Pancreas (tissue), 10 donors: ENCODE measurements at regions not wholly inside any gene's neighbourhood (a gene's known extent, or its start where the extent isn't known, plus 50 kb on each side); places are given as distances from the start of the nearest gene placed in this dataset.

Experiments used
- ATAC-seq, 4 donors: fragments of 200-7000 bp; cut with Tn5 transposase; one replicate each; pipeline versions ENCODE4 v1.8.0 to v1.9.1; 2020; ENCODE audit warnings: mild to moderate bottlenecking in 4 of 4, moderate library complexity in 4 of 4
- DNase-seq, 6 donors: peaks; one replicate each; pipeline ENCODE4 v3.0.0-alpha.2; 2020
- FAIRE-seq: peaks from 2 replicates; lab custom pipeline; 2012; peaks lifted over from hg19 to GRCh38; lab: Jason Lieb, UNC
- H3K27ac ChIP-seq, 4 donors: fragments of 200-600 bp; sonication (generic); 1 replicate in 3 of 4; 2 replicates in 1 of 4; pipeline versions ENCODE4 v1.5.0 to v1.8.0; 2020
- H3K27me3 ChIP-seq, 4 donors: fragments of 200-600 bp; one replicate each; pipeline ENCODE4 v1.8.0; 2021
- H3K36me3 ChIP-seq, 3 donors: fragments of 200-600 bp; sonication (generic) in 1 of 3; one replicate each; pipeline versions ENCODE4 v1.5.0 to v1.8.0; 2020 to 2021
- H3K4me1 ChIP-seq, 3 donors: fragments of 200-600 bp; one replicate each; pipeline ENCODE4 v1.8.0; 2021
- H3K4me3 ChIP-seq, 4 donors: fragments of 200-600 bp; sonication (generic) in 2 of 4; one replicate each; pipeline versions ENCODE4 v1.5.0 to v1.8.0; 2020 to 2021
- H3K9me3 ChIP-seq, 4 donors: fragments of 200-600 bp; one replicate each; pipeline ENCODE4 v1.8.0; 2021
- WGBS, 2 donors: extraction: QIAGEN DNeasy Blood & Tissue Kit; methylation state at CpG; one replicate each; pipeline ENCODE4 v1.1.7; 2013; 5-methylcytosine and 5-hydroxymethylcytosine counted together
- intact Hi-C, 3 donors: fragments of 100-400 bp; cut with DNase I; formaldehyde crosslinking; loops; one replicate each; pipeline versions ENCODE4 v1.11.1 to v1.14.2; 2022
- TF ChIP-seq, protein P1 (sequence below), 4 donors: fragments of 200-600 bp; sonication (generic) in 3 of 4; IDR thresholded peaks; one replicate each; pipeline versions ENCODE4 v1.5.0 to v1.8.0; 2021; ENCODE audit warnings: antibody characterized with exemption in 4 of 4
- donor health status: healthy with polysubstance abuse.
- donor health status: DM: no; HTN: no; CAD: no; lungs with moderate emphysema.
- donor health status: DM: no; HTN: no; CAD: no.
- donor health status: control.
- donor health status: control.
- donor health status: Bipolar disorder and iron deficiency.
- donor health status: DM: yes; HTN: yes; CAD: no.
- donor health status: DM: no; HTN: no; CAD: no.
- donor health status: DM: no; HTN: no; CAD: no.
- donor health status: DM: yes; HTN: yes; CAD: no.

DNA sequence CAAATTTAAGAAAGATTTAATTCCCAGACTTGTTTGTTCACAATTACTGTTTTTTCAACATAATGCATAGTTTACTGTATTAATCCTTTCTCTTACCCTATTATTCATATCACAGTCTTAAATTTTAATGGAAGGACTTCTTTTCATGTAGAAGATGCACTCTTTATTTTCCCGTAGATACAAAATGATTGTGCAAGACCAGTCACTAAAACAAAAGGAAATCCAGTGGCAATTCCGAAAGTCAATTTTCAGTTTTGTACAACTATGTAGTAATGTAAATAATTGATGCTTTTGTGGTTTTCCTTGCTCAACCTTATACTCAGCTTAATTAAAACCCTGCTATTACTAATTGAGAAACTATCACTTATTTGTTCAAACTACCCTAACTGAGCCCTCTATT is 361.5 kb upstream of the PTCHD4 start:
- WGBS, 2 donors: 34 to 73% methylated on average over 2 of the region's 2 CpGs
- Histone ChIP-seq H3K27ac (no peak overlapping the region), H3K36me3 (no peaks in the 10 kb centered on the region), H3K4me3 (no peak overlapping the region), H3K4me1 (no peaks in the 10 kb centered on the region), H3K27me3 (no peaks in the 10 kb centered on the region), H3K9me3 (no peaks in the 10 kb centered on the region)
- FAIRE-seq (no peak), ATAC-seq (no peak), DNase-seq (no peak)
- intact Hi-C loops: no loop called here
- TF ChIP-seq, protein P1, sequence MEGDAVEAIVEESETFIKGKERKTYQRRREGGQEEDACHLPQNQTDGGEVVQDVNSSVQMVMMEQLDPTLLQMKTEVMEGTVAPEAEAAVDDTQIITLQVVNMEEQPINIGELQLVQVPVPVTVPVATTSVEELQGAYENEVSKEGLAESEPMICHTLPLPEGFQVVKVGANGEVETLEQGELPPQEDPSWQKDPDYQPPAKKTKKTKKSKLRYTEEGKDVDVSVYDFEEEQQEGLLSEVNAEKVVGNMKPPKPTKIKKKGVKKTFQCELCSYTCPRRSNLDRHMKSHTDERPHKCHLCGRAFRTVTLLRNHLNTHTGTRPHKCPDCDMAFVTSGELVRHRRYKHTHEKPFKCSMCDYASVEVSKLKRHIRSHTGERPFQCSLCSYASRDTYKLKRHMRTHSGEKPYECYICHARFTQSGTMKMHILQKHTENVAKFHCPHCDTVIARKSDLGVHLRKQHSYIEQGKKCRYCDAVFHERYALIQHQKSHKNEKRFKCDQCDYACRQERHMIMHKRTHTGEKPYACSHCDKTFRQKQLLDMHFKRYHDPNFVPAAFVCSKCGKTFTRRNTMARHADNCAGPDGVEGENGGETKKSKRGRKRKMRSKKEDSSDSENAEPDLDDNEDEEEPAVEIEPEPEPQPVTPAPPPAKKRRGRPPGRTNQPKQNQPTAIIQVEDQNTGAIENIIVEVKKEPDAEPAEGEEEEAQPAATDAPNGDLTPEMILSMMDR (IDR thresholded peaks at IDR 0.05): no peak

DNA sequence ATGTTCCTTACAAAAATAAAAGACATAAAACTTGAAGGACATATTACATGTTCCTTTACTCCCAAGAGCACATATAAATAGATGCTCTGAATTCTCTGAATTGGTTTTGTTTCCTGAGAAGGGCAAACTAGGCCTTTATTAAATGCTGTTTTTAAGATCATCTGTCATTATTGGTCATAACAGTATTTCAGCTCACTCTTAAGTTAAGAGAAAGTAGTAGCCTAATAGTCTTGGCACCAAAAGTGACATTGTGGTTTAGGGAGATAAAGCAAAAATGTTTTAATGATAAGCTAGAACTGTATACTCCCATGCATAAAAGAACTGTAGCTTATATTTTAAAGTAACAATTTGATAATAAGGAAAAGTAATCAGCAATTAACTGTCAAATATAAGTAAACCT is 361.1 kb upstream of the PTCHD4 start:
- ATAC-seq (no peak), FAIRE-seq (no peak), DNase-seq (no peak)
- intact Hi-C loops: no loop called here
- no peaks in the 10 kb centered on the region for H3K4me1 ChIP-seq
- no peaks in the 10 kb centered on the region for H3K36me3 ChIP-seq
- TF ChIP-seq, protein P1 (IDR thresholded peaks at IDR 0.05): no peak
- H3K9me3 ChIP-seq: no peaks in the 10 kb centered on the region
- no peak overlapping the region for H3K4me3 ChIP-seq
- H3K27ac ChIP-seq: no peak overlapping the region
- no peaks in the 10 kb centered on the region for H3K27me3 ChIP-seq

DNA sequence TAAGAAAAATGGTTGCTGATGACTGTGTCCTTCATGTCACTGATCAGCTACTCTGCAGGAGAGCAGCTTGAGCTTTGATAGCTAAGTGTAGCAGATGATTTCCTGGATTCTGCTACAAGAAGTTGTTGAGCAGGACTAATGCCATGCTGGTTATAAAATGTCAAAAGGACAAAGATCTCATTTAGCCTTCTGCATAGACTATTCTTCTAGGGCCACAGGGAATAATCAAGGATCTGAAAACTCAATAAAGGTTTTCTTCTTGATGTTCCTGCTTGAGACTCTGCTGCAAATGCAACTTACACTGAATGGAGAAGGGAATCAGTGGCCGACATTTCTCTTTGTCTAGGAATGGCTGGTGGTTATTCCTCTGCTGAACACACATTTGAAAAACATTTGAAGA is 360.3 kb upstream of the PTCHD4 start:
- FAIRE-seq (no peak), DNase-seq (no peak), ATAC-seq (no peak)
- WGBS, 2 donors: 49 to 67% methylated on average over 1 of the region's 1 CpG
- Histone ChIP-seq H3K4me1 (no peaks in the 10 kb centered on the region), H3K27ac (no peak overlapping the region), H3K9me3 (no peaks in the 10 kb centered on the region), H3K4me3 (no peak overlapping the region), H3K27me3 (no peaks in the 10 kb centered on the region), H3K36me3 (no peaks in the 10 kb centered on the region)
- TF ChIP-seq, protein P1 (IDR thresholded peaks at IDR 0.05): no peak
- intact Hi-C loops: no loop called here

DNA sequence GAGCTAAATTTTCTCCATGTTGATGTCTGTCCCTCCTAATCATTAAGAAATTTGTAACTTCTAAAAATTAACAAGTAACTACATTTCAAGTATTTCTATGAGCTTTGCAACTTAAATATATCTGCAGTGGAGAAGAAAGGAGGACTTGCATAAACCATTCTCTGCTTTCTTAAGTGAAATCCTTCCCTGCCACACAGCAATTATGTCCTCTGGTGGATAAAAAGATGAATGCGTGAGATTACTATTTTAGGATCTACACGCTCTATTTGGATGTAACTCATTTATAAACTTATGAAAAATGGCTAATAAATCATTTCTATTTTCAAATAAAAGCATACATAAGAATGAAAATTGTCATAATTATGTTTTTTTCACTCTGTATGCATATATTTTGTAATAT is 338.0 kb upstream of the PTCHD4 start:
- H3K9me3 ChIP-seq: no peaks in the 10 kb centered on the region
- DNase-seq (no peak), ATAC-seq (no peak), FAIRE-seq (no peak)
- WGBS, 2 donors: 64 to 68% methylated on average over 2 of the region's 2 CpGs
- no peaks in the 10 kb centered on the region for H3K27me3 ChIP-seq
- H3K27ac ChIP-seq: no peak overlapping the region
- intact Hi-C loops: no loop called here
- H3K4me3 ChIP-seq: no peak overlapping the region
- TF ChIP-seq, protein P1 (IDR thresholded peaks at IDR 0.05): no peak
- H3K4me1 ChIP-seq: no peaks in the 10 kb centered on the region
- no peaks in the 10 kb centered on the region for H3K36me3 ChIP-seq

DNA sequence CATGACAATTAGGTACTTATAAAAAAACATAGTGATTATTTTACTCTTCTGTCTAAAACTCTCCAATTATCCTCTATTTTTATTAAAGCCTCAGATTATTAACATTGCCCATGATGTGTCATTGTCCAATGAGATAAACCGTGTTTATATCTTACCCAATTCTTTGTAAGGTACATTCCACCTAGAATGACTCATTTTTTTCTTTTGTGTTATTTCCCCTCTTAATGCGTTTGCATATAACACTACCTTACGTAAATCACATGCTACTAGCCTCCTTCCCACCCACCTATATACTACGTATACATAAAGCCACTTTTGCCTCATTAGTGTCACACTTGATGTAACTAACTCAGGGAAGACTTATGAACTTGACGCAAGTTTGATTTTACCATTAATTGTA is 336.3 kb upstream of the PTCHD4 start:
- H3K4me3 ChIP-seq: no peak overlapping the region
- H3K4me1 ChIP-seq: no peaks in the 10 kb centered on the region
- DNase-seq (no peak), ATAC-seq (no peak), FAIRE-seq (no peak)
- H3K9me3 ChIP-seq: no peaks in the 10 kb centered on the region
- no peaks in the 10 kb centered on the region for H3K27me3 ChIP-seq
- intact Hi-C loops: no loop called here
- TF ChIP-seq, protein P1 (IDR thresholded peaks at IDR 0.05): no peak
- H3K27ac ChIP-seq: no peak overlapping the region
- 74 to 83% methylated on average over 5 of the region's 5 CpGs for WGBS, 2 donors
- no peaks in the 10 kb centered on the region for H3K36me3 ChIP-seq
